Stimulated activated CD4-positive, alpha-beta T cell treated with anti-CD3 and anti-CD28 coated beads, Interleukin-4, amount 100 ng/mL, for 24 hours (primary cell): ENCODE measurements at regions not wholly inside any gene's neighbourhood (a gene's known extent, or its start where the extent isn't known, plus 50 kb on each side); places are given as distances from the start of the nearest gene placed in this dataset.

Source experiments
- DNase-seq: peaks from one replicate; pipeline ENCODE4 v3.0.0-alpha.2; 2020

- no peak for DNase-seq
Observed at GRCh38 chr5:8943301-8943700, 602.6 kb downstream of the SEMA5A start.

- DNase-seq: no peak
Observed at GRCh38 chr5:8944005-8944404, 601.9 kb downstream of the SEMA5A start.

GRCh38 chr5:8945972-8946371 is 599.9 kb downstream of the SEMA5A start:
- no peak for DNase-seq

- DNase-seq: no peak
Observed at GRCh38 chr5:8949908-8950307, 596.0 kb downstream of the SEMA5A start.

- no peak for DNase-seq
Observed at GRCh38 chr5:8952147-8952546, 593.7 kb downstream of the SEMA5A start.

GRCh38 chr5:8953016-8953415 is 592.9 kb downstream of the SEMA5A start:
- DNase-seq: no peak

GRCh38 chr5:8953911-8954438 is 591.9 kb downstream of the SEMA5A start:
- no peak for DNase-seq

- no peak for DNase-seq
Observed at GRCh38 chr5:8954801-8955200, 591.1 kb downstream of the SEMA5A start.

GRCh38 chr5:8956659-8957058 is 589.2 kb downstream of the SEMA5A start:
- no peak for DNase-seq

GRCh38 chr5:8958602-8959001 is 587.3 kb downstream of the SEMA5A start:
- no peak for DNase-seq

GRCh38 chr5:8961219-8961618 is 584.7 kb downstream of the SEMA5A start:
- no peak for DNase-seq

GRCh38 chr5:8961956-8962355 is 583.9 kb downstream of the SEMA5A start:
- no peak for DNase-seq

- DNase-seq: no peak
Observed at GRCh38 chr5:8981016-8981415, 564.9 kb downstream of the SEMA5A start.

- no peak for DNase-seq
Observed at GRCh38 chr5:8981496-8981895, 564.4 kb downstream of the SEMA5A start.

- no peak for DNase-seq
Observed at GRCh38 chr5:8984386-8984785, 561.5 kb downstream of the SEMA5A start.
